Spinal cord (tissue), 9 donors: ENCODE measurements at regions not wholly inside any gene's neighbourhood (a gene's known extent, or its start where the extent isn't known, plus 50 kb on each side); places are given as distances from the start of the nearest gene placed in this dataset.
A peak's percentile ranks its signal among the peaks of the same experiment; 100 is the strongest.
"Not testable (repeated sequence)": the region's sequence is repeated elsewhere in the genome, so short reads cannot be mapped to it uniquely, and the experiment has no call there.

ENCODE experiments used
- DNase-seq, 6 donors: peaks; one replicate each; pipeline versions ENCODE4 v3.0.0 to v3.0.0-alpha.2; 2013 to 2015; ENCODE audit warnings: low spot score in 6 of 6, low read depth in 4 of 6
- H3K27ac ChIP-seq: one replicate; pipeline ENCODE4 v1.5.1; 2013; ENCODE audit warnings: low read depth, low read length, control low read depth
- H3K27me3 ChIP-seq: one replicate; pipeline ENCODE4 v1.6.1; 2013; ENCODE audit warnings: low read length; ENCODE audit not compliant: control insufficient read depth, insufficient read depth
- H3K36me3 ChIP-seq: one replicate; pipeline ENCODE4 v1.6.1; 2013; ENCODE audit warnings: low read length; ENCODE audit not compliant: control insufficient read depth, insufficient read depth
- H3K4me1 ChIP-seq: one replicate; pipeline ENCODE4 v1.6.1; 2013; ENCODE audit warnings: low read length; ENCODE audit not compliant: control insufficient read depth, insufficient read depth
- H3K4me3 ChIP-seq: one replicate; pipeline ENCODE4 v1.5.1; 2013; ENCODE audit warnings: low read depth, low read length, control low read depth
- H3K9me3 ChIP-seq: one replicate; pipeline ENCODE4 v1.6.1; 2013; ENCODE audit warnings: low read length; ENCODE audit not compliant: control insufficient read depth, insufficient read depth
- WGBS: methylation state at CpG from one replicate; pipeline ENCODE4 v1.1.5; 2013; ENCODE audit warnings: missing lambda C conversion rate; ENCODE audit not compliant: insufficient coverage; 5-methylcytosine and 5-hydroxymethylcytosine counted together
- donor health status: healthy.

DNA sequence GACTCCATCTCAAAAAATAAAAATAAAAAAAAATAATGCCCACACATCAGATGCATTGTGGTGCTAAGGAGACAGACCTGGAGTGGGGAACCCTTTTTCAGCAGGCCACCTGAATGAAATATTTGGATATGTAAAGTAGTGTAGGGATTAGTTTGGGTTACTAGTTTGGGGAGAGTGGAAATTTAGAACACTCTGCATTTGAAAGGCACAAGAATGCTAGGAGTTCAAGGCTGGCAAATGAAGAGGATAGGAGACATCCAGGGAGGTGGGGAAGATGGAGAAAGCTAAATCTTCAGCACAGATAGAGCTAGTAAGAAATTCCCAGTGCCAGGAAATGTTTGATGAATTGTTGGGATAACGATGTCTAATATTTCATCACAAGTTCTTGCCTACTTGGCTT, 298.3 kb upstream of the ERCC4 start:
- H3K36me3 ChIP-seq: no peaks in the 10 kb centered on the region
- no peaks in the 10 kb centered on the region for H3K4me1 ChIP-seq
- H3K9me3 ChIP-seq: no peaks in the 10 kb centered on the region
- no peak overlapping the region for H3K4me3 ChIP-seq
- DNase-seq: no peak
- H3K27ac ChIP-seq: no peak overlapping the region
- no CpG with 5 or more reads among the region's 1 CpG for WGBS
- no peaks in the 10 kb centered on the region for H3K27me3 ChIP-seq

DNA sequence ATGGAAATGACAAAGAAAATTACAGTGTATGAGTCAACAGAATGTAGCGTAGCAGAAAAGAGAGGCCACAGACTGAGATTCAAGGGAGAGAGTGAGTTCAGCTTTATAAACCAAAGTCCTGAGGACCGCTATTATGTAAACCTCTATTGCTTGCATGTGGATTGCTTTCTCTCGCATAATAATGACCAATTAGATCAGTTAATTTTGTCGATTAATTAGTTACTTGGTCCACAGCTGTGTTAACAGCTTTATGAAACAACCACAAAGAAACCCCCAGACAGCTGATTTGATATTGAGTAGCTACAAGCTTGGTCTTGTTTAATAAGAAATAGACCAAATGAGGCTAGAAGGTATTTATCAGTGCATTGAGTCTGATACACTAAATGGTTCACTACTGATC, 291.8 kb upstream of the ERCC4 start:
- no peaks in the 10 kb centered on the region for H3K9me3 ChIP-seq
- H3K27me3 ChIP-seq: no peaks in the 10 kb centered on the region
- 60% methylated on average over 1 of the region's 4 CpGs for WGBS
- no peaks in the 10 kb centered on the region for H3K36me3 ChIP-seq
- no peak overlapping the region for H3K27ac ChIP-seq
- DNase-seq: peak in 3 of 6 donors; percentile 12 to 84 (median 13)
- no peaks in the 10 kb centered on the region for H3K4me1 ChIP-seq
- no peak overlapping the region for H3K4me3 ChIP-seq

- Histone ChIP-seq H3K4me1 (no peaks in the 10 kb centered on the region), H3K4me3 (no peak overlapping the region), H3K27me3 (no peaks in the 10 kb centered on the region), H3K27ac (no peak overlapping the region), H3K9me3 (no peaks in the 10 kb centered on the region), H3K36me3 (no peaks in the 10 kb centered on the region)
- DNase-seq: no peak
- 100% methylated on average over 2 of the region's 2 CpGs for WGBS
Observed at GRCh38 chr16:13629704-13630103, 290.2 kb upstream of the ERCC4 start.

DNA sequence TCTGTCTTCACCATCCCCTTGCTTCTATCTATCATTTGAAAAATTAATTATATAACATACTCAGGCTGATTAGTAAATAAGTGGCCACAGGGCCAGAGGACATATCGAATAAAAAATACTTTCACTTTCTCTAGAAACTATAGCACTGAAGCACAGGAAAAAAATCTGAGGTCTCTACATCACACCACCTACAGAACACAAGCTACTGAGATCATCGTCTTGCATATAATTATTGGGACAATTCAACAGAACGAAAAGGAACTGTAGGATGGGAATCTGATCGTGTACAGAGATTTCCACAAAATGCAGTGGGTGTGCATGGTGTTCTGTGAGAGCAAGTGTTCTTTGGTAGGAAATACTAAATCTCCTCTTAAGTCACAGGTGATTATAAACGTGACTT, 289.6 kb upstream of the ERCC4 start:
- no peaks in the 10 kb centered on the region for H3K9me3 ChIP-seq
- no peak overlapping the region for H3K27ac ChIP-seq
- H3K27me3 ChIP-seq: no peaks in the 10 kb centered on the region
- no peaks in the 10 kb centered on the region for H3K36me3 ChIP-seq
- no peaks in the 10 kb centered on the region for H3K4me1 ChIP-seq
- WGBS: no CpG with 5 or more reads among the region's 5 CpGs
- H3K4me3 ChIP-seq: no peak overlapping the region
- no peak for DNase-seq

GRCh38 chr16:13631213-13631767, 288.7 kb upstream of the ERCC4 start:
- Histone ChIP-seq H3K36me3 (no peaks in the 10 kb centered on the region), H3K4me1 (no peaks in the 10 kb centered on the region), H3K27me3 (no peaks in the 10 kb centered on the region), H3K9me3 (no peaks in the 10 kb centered on the region), H3K4me3 (no peak overlapping the region), H3K27ac (no peak overlapping the region)
- no peak for DNase-seq
- 100% methylated on average over 1 of the region's 2 CpGs for WGBS

DNA sequence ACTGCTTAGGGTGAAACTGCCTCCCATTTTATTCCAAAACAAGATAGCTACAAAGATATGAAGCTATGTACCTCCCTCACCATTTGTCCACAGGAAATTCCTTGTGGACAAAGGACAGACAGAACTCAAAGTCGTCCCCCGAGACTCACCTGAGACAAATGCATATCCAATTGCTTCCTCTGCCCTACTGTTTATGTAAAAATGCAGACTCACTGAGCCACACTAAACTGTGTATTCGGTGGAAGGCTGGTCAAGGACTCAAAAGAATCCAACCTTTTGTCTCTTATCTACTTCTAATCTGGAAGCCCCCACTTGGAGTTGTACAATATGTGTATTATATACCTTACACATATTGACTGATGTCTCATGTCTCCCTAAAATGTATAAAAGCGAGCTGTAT, 288.0 kb upstream of the ERCC4 start:
- no peaks in the 10 kb centered on the region for H3K9me3 ChIP-seq

GRCh38 chr16:13632504-13632903, 287.4 kb upstream of the ERCC4 start:
- 94% methylated on average over 4 of the region's 6 CpGs for WGBS
- H3K9me3 ChIP-seq, H3K36me3 ChIP-seq, H3K4me3 ChIP-seq, DNase-seq, H3K4me1 ChIP-seq, H3K27ac ChIP-seq, H3K27me3 ChIP-seq: not testable (repeated sequence)

More for the DNA sequence above, 288.0 kb upstream of the ERCC4 start:
- Histone ChIP-seq H3K36me3 (no peaks in the 10 kb centered on the region), H3K27me3 (no peaks in the 10 kb centered on the region), H3K4me1 (no peaks in the 10 kb centered on the region), H3K4me3 (no peak overlapping the region), H3K27ac (no peak overlapping the region)
- 88% methylated on average over 1 of the region's 4 CpGs for WGBS
- DNase-seq: no peak

GRCh38 chr16:13633391-13633861, 286.5 kb upstream of the ERCC4 start:
- WGBS: 80% methylated on average over 1 of the region's 5 CpGs
- H3K36me3 ChIP-seq: no peaks in the 10 kb centered on the region
- H3K27me3 ChIP-seq: no peaks in the 10 kb centered on the region
- H3K4me1 ChIP-seq: no peaks in the 10 kb centered on the region
- no peak overlapping the region for H3K27ac ChIP-seq
- no peaks in the 10 kb centered on the region for H3K9me3 ChIP-seq
- DNase-seq: no peak
- no peak overlapping the region for H3K4me3 ChIP-seq

- DNase-seq: no peak
- no peak overlapping the region for H3K4me3 ChIP-seq
- WGBS: no CpG with 5 or more reads among the region's 1 CpG
Observed at GRCh38 chr16:13634253-13634652, 285.7 kb upstream of the ERCC4 start.

DNA sequence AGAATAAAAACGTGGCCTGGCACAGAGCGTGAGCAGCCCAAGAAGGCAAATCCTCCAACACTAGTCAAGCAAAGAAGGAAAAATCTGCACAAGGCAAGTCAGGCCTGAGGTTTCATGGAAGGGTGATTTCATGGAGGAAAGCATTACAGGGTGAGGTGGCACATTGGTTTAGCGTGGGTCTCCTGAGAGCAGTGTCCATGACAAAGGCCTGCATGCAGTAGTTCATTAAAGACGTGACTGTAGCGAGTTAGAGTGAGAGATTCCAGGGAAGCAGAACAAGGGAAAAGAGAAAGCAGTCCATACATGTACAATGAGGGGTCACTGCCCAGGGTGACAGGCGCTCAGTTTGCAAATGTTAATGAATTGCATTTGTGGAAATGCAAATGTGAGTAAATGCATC, 285.0 kb upstream of the ERCC4 start:
- DNase-seq: no peak
- no peaks in the 10 kb centered on the region for H3K27me3 ChIP-seq
- no peaks in the 10 kb centered on the region for H3K4me1 ChIP-seq
- H3K9me3 ChIP-seq: no peaks in the 10 kb centered on the region
- no peak overlapping the region for H3K27ac ChIP-seq
- no peak overlapping the region for H3K4me3 ChIP-seq
- no peaks in the 10 kb centered on the region for H3K36me3 ChIP-seq
- WGBS: 80% methylated on average over 3 of the region's 6 CpGs

More at GRCh38 chr16:13634253-13634652, 285.7 kb upstream of the ERCC4 start:
- H3K27me3 ChIP-seq: no peaks in the 10 kb centered on the region
- H3K4me1 ChIP-seq: no peaks in the 10 kb centered on the region
- H3K36me3 ChIP-seq: no peaks in the 10 kb centered on the region
- H3K27ac ChIP-seq: no peak overlapping the region
- H3K9me3 ChIP-seq: no peaks in the 10 kb centered on the region
